ENCODE measurements at regions not wholly inside any gene's neighbourhood (a gene's known extent, or its start where the extent isn't known, plus 50 kb on each side); places are given as distances from the start of the nearest gene placed in this dataset.

GRCh38 chr16:55944377-55944802 lies 69.2 kb upstream of the CES5A start:
- DNase-seq: peak; percentile 85

- DNase-seq: no peak
Observed at GRCh38 chr16:55943267-55943666, 68.1 kb upstream of the CES5A start.

- DNase-seq: no peak
Observed at GRCh38 chr16:55942821-55943220, 67.6 kb upstream of the CES5A start.

GRCh38 chr16:55941552-55941951 lies 66.4 kb upstream of the CES5A start:
- no peak for DNase-seq

GRCh38 chr16:55938126-55938525 lies 63.0 kb upstream of the CES5A start:
- no peak for DNase-seq

- DNase-seq: no peak
Observed at GRCh38 chr16:55933038-55933437, 57.9 kb upstream of the CES5A start.

- no peak for DNase-seq
Observed at GRCh38 chr16:55930036-55930435, 54.9 kb upstream of the CES5A start.

GRCh38 chr16:55929181-55929580 lies 54.0 kb upstream of the CES5A start:
- no peak for DNase-seq

GRCh38 chr16:55925242-55925641 lies 50.1 kb upstream of the CES5A start:
- DNase-seq: no peak
